Epithelial cell of prostate (primary cell): ENCODE measurements at regions not wholly inside any gene's neighbourhood (a gene's known extent, or its start where the extent isn't known, plus 50 kb on each side); places are given as distances from the start of the nearest gene placed in this dataset.
A peak's percentile ranks its signal among the peaks of the same experiment; 100 is the strongest.
"Not testable (repeated sequence)": the region's sequence is repeated elsewhere in the genome, so short reads cannot be mapped to it uniquely, and the experiment has no call there.

Experiments
- DNase-seq: peaks from one replicate; pipeline ENCODE4 v3.0.0-alpha.2; 2011; ENCODE audit warnings: low read depth, low spot score
- H3K27ac ChIP-seq: fragments of 450-650 bp; 2 replicates; pipeline ENCODE4 v1.5.1; 2017; ENCODE audit warnings: mild to moderate bottlenecking

DNA sequence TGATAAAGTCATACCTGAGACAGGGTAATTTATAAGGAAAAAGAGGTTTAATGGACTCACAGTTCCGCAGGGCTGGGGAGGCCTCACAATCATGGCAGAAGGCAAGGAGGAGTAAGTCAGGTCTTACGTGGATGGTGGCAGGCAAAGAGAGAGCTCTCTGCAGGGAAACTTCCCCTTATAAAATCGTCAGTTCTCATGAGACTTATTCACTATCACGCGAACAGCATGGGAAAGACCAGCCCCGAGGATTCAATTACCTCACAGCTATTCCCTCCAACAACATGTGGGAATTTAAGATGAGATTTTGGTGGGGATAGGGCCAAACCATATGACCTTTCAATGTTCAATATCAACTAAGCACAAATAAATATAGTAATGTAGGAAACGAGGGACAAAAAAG is 559.4 kb upstream of the KCND2 start:
- no peak for DNase-seq
- H3K27ac ChIP-seq, result no peak overlapping the region

- DNase-seq, result peak; percentile 6
- H3K27ac ChIP-seq, result no peak overlapping the region
Measured at GRCh38 chr7:119720541-119720940, 552.4 kb upstream of the KCND2 start.

GRCh38 chr7:119724041-119724792 is 548.8 kb upstream of the KCND2 start:
- H3K27ac ChIP-seq, result no peak overlapping the region
- no peak for DNase-seq

GRCh38 chr7:119733127-119733879 is 539.7 kb upstream of the KCND2 start:
- peak overlapping the region; percentile 11 for H3K27ac ChIP-seq
- DNase-seq, result peak; percentile 83

- DNase-seq, result no peak
- H3K27ac ChIP-seq, result no peak overlapping the region
Measured at GRCh38 chr7:119737390-119737789, 535.6 kb upstream of the KCND2 start.

- not testable (repeated sequence) for H3K27ac ChIP-seq, DNase-seq
Measured at GRCh38 chr7:119745280-119745679, 527.7 kb upstream of the KCND2 start.

DNA sequence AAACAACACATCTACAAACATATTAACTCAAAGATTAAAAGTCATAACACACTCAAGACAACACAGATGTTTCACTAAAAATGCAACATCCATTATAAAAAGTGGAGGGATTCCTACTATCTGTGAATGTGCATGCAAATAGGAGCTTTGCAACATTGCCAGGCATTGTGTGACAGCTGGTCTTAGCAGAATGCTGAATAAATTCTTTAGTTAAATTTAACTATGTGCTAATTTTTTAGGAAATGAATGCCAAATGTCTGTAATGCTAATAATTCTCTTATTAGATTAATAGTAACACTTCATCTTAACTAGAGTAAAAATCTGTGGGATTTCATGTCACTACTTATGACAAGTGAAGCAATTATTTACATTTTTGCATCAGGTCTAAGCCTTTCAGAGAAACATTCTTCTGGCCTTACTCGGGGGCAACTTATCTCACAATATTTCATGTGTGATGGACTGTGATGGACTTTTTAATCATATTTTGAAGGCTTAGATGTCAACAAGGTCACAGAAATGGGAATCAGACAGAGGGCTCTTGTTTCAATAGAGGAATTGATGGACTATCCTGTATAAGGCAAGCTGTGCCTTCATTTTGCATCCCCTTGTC is 524.6 kb upstream of the KCND2 start:
- H3K27ac ChIP-seq, result no peak overlapping the region
- DNase-seq, result no peak

DNA sequence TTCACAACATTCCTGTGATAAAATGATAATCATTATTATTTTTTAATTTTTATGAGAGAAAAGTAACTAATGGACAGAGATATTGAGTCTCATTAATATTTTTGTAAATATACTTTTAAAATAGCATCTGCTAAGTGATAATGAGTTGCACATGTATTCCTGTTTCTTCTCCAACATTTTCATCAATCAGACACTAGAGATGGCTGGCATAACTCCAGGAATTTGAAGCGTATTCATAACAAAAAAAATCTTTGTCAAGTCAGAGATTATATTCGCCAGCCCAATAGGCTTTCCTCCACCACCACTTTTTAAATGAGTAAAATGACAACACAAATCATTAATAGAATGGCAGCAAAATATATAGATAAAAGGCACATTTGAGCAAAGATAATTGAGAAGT is 524.0 kb upstream of the KCND2 start:
- no peak for DNase-seq

DNA sequence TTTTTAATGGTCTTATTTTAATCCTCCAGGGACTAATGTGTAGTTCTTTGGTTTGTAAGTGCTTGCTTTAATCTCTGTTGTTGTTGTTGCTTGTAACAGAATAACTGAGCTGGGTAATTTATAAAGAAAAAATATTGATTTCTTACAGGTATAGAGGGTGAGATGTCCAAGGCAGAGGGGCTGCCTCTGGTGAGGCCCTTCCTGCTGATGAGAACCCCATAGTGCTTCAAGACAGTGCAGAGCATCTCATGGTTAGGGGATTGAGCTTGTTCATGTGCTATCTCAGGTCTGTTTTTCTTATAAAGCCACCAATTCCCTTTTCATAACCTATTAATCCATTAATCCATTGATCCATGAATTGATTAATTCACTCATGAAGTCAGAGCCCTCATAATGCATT is 516.3 kb upstream of the KCND2 start:
- no peak for DNase-seq
- H3K27ac ChIP-seq, result no peak overlapping the region

More for the DNA sequence above, 524.0 kb upstream of the KCND2 start:
- no peak overlapping the region for H3K27ac ChIP-seq

DNA sequence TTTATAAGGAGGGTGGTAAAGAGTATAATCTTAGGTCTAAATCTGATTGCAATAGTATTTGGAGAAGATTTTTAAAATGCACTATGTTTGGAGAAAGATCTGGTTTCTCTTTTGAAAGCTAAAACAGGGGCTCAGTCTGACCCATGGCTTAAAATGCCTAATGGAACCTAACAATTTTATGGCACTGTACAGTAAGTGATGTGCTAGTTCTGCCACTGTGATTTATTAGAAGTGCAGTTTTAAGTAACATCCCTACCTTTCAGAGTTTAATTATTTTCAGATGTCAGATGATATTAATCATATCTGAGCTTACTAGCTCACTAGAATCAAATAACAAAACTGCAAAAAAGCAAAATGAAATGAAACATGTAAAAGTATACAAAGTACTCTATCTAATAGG is 514.7 kb upstream of the KCND2 start:
- DNase-seq, result no peak

DNA sequence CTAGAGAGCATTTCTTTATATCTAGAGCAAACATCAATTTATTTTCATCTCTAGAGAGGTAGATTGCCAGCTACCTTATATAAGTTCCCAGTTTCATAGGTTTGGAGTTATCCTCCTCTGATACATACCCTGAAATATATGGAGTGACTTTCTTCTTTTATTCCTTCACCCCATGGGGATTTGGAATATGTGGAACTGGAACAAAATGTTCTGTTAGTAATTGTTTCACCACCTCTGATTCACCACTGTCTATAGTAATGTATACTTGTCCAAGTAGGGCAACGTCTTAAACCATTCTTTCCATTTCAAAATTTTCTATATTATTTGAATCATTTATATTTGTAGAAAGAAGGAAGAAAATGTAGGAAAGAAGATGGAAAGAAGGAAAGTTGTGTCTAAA is 511.2 kb upstream of the KCND2 start:
- no peak for DNase-seq
- H3K27ac ChIP-seq, result no peak overlapping the region

More for the DNA sequence above, 514.7 kb upstream of the KCND2 start:
- no peak overlapping the region for H3K27ac ChIP-seq

GRCh38 chr7:119782286-119782685 is 490.7 kb upstream of the KCND2 start:
- DNase-seq, result no peak
- no peak overlapping the region for H3K27ac ChIP-seq

DNA sequence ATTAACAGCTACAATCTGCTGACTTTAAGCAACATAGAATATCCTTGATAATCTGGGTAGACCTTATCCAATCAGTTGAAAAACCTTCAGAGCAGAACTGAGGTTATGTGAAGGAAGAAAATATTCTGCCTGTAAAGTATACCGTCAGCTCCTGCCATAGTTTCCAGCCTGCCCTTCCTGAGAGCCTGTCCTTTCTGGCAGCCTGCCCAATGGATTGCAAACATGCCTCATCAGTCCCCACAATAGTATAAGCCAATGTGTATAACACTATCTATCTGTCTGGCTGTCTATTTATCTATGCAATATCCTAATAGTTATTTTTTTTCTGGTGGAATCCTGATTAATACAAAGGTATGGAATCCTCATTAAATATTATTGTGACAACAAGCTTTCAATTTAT is 489.2 kb upstream of the KCND2 start:
- H3K27ac ChIP-seq, result no peak overlapping the region
- DNase-seq, result no peak

DNA sequence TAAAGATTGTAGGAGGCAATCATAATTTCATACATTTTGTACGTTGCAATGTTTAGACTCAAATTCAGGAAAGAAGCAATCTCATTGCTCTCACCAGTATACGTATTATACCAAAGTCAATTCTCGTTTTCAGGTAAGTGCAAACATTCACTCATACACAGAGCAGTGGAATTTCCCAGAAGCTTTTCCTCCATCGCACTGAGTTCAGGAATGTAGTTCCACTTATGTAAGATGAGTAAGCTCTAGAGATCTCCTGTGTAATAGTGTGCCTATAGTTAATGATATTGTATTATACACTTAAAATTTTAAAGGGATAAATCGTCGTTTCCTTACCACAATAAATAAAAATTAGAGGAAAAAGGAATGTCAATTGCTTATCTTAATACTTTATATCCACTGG is 470.8 kb upstream of the KCND2 start:
- no peak for DNase-seq
- H3K27ac ChIP-seq, result no peak overlapping the region

- H3K27ac ChIP-seq, result no peak overlapping the region
- DNase-seq, result no peak
Measured at GRCh38 chr7:119825091-119825655, 447.8 kb upstream of the KCND2 start.

DNA sequence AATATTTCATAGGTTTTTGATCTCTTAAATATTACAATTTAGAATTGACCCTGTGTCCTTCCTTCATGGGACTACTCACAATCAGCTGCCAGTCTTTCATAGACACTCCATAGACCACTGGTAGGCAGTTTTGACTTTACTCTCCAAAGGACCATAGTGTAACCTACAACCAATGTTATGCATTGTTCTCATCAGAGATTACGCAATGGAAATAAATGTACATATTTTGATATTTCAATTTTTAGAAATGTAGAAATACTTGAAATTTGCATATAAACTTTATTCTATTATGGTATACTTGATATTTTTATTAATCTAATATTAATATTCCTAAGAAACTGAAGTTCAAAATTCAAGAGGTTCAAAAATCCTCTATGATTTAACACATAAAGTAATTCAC is 446.4 kb upstream of the KCND2 start:
- H3K27ac ChIP-seq, result no peak overlapping the region
- DNase-seq, result no peak

- H3K27ac ChIP-seq, result no peak overlapping the region
- DNase-seq, result no peak
Measured at GRCh38 chr7:119838444-119838843, 434.5 kb upstream of the KCND2 start.

DNA sequence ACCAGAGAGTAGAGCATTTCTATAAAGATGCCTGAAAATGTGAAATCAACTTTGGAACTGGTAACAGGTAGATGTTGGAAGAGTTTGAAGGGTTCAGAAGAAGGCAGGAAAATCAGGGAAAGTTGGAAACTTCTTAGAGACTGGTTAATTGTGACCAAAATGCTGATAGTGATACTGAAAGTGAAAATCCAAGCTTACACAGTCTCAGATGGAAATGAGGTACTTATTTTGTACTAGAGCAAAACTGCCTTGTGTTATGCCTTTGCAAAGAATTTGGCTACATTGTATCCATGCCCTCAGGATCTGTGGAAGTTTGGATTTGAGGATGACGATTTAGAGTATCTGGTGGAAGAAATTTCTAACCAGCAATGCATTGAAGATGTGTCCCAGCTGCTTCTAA is 430.6 kb upstream of the KCND2 start:
- no peak overlapping the region for H3K27ac ChIP-seq
- no peak for DNase-seq

GRCh38 chr7:119842786-119843185 is 430.2 kb upstream of the KCND2 start:
- no peak for DNase-seq
- no peak overlapping the region for H3K27ac ChIP-seq

DNA sequence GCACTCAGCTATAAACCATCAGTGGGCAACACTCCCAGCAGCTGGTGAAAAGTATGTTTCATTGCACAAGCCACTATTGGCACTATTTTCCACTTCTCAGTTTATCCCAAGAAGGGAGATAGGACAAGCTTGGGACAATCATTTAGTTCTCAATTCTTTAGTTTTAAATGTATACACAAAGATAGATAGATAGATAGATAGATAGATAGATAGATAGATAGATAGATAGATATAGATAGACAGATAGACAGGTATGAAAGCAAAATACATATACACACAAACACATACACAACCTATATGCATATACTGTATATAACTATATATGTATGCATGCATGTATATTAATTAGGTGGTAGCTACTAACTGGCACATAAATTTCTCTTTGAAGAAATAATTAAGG is 411.6 kb upstream of the KCND2 start:
- no peak overlapping the region for H3K27ac ChIP-seq
- DNase-seq, result no peak

DNA sequence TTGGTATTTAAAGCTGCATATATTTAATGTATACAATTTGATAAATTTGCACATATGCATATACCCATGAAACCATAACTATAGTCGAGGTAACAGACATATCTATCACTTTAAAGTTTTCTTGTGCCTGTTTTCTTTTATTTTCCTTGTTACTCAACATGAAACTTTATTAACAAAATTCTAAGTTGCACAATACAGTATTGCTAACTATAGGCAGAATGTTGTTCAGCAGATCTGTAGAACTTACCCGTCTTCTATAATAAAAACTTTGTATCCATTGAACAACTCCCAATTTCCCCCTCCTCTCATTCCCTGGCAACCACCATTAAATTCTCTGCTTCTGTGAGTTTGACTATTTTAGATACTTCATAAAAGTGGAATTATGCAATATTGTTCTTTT is 404.6 kb upstream of the KCND2 start:
- H3K27ac ChIP-seq, result no peak overlapping the region
- DNase-seq, result no peak
